LoVo (cell line): ENCODE measurements at regions not wholly inside any gene's neighbourhood (a gene's known extent, or its start where the extent isn't known, plus 50 kb on each side); places are given as distances from the start of the nearest gene placed in this dataset.

Source experiments
- DNase-seq: peaks from one replicate; pipeline ENCODE4 v3.0.0-alpha.2; 2016; ENCODE audit warnings: low spot score

GRCh38 chr5:174410716-174411478 lies 313.5 kb upstream of the MSX2 start:
- no peak for DNase-seq

- DNase-seq, result no peak
These were observed 312.9 kb upstream of the MSX2 start for GRCh38 chr5:174411479-174411819.

GRCh38 chr5:174412374-174412773 lies 312.0 kb upstream of the MSX2 start:
- DNase-seq, result no peak

- DNase-seq, result no peak
These were observed 311.4 kb upstream of the MSX2 start for GRCh38 chr5:174412941-174413340.

GRCh38 chr5:174413567-174414314 lies 310.6 kb upstream of the MSX2 start:
- DNase-seq, result no peak

GRCh38 chr5:174414315-174414710 lies 310.1 kb upstream of the MSX2 start:
- no peak for DNase-seq

- DNase-seq, result peak; percentile 65
These were observed 305.4 kb upstream of the MSX2 start for GRCh38 chr5:174418809-174419539.

GRCh38 chr5:174419540-174420132 lies 304.7 kb upstream of the MSX2 start:
- DNase-seq, result peak; percentile 90

- no peak for DNase-seq
These were observed 303.6 kb upstream of the MSX2 start for GRCh38 chr5:174420651-174421407.

- DNase-seq, result no peak
These were observed 303.0 kb upstream of the MSX2 start for GRCh38 chr5:174421408-174421805.

GRCh38 chr5:174423558-174423957 lies 300.8 kb upstream of the MSX2 start:
- DNase-seq, result no peak

GRCh38 chr5:174424219-174425053 lies 299.9 kb upstream of the MSX2 start:
- DNase-seq, result no peak

GRCh38 chr5:174425271-174425963 lies 299.0 kb upstream of the MSX2 start:
- DNase-seq, result peak; percentile 79

GRCh38 chr5:174425964-174426290 lies 298.5 kb upstream of the MSX2 start:
- DNase-seq, result no peak

GRCh38 chr5:174426388-174426787 lies 298.0 kb upstream of the MSX2 start:
- DNase-seq, result no peak

GRCh38 chr5:174426851-174427250 lies 297.5 kb upstream of the MSX2 start:
- DNase-seq, result no peak

GRCh38 chr5:174427304-174427703 lies 297.1 kb upstream of the MSX2 start:
- DNase-seq, result peak; percentile 72

GRCh38 chr5:174428895-174429294 lies 295.5 kb upstream of the MSX2 start:
- DNase-seq, result no peak

GRCh38 chr5:174430940-174431339 lies 293.4 kb upstream of the MSX2 start:
- no peak for DNase-seq

- no peak for DNase-seq
These were observed 292.9 kb upstream of the MSX2 start for GRCh38 chr5:174431504-174431903.
